H9 (cell line): ENCODE measurements at regions not wholly inside any gene's neighbourhood (a gene's known extent, or its start where the extent isn't known, plus 50 kb on each side); places are given as distances from the start of the nearest gene placed in this dataset.

ENCODE experiments used
- DNase-seq: peaks from one replicate; pipeline ENCODE4 v3.0.0-alpha.2; 2017
- H2AFZ ChIP-seq: one replicate; pipeline ENCODE4 v1.6.1; 2013; ENCODE audit warnings: mild to moderate bottlenecking, low read length, control low read depth, moderate library complexity
- H2AK5ac ChIP-seq: 2 replicates; pipeline ENCODE4 v1.6.1; 2013; ENCODE audit warnings: low read length, control low read depth, mixed read lengths; ENCODE audit not compliant: insufficient read length
- H2BK120ac ChIP-seq: one replicate; pipeline ENCODE4 v1.6.1; 2013; ENCODE audit warnings: low read depth, mild to moderate bottlenecking, low read length, control low read depth, inconsistent platforms; ENCODE audit not compliant: poor library complexity, severe bottlenecking
- H2BK12ac ChIP-seq: 2 replicates; pipeline ENCODE4 v1.6.1; 2013; ENCODE audit warnings: low read length, control low read depth, mixed read lengths, low read depth; ENCODE audit not compliant: insufficient read length
- H2BK15ac ChIP-seq: 2 replicates; pipeline ENCODE4 v1.6.1; 2013; ENCODE audit warnings: low read depth, low read length, control low read depth
- H2BK20ac ChIP-seq: one replicate; pipeline ENCODE4 v1.6.1; 2013; ENCODE audit warnings: low read depth, mild to moderate bottlenecking, low read length, control low read depth, inconsistent platforms; ENCODE audit not compliant: poor library complexity, severe bottlenecking
- H2BK5ac ChIP-seq: 2 replicates; pipeline ENCODE4 v1.6.1; 2013; ENCODE audit warnings: low read length, control low read depth, mixed read lengths; ENCODE audit not compliant: insufficient read length
- H3K14ac ChIP-seq: 2 replicates; pipeline ENCODE4 v1.6.1; 2013; ENCODE audit warnings: low read length, control low read depth; ENCODE audit not compliant: insufficient read depth
- H3K18ac ChIP-seq: 2 replicates; pipeline ENCODE4 v1.6.1; 2013; ENCODE audit warnings: low read depth, mild to moderate bottlenecking, mixed read lengths, low read length, control low read depth; ENCODE audit not compliant: insufficient read length
- H3K23ac ChIP-seq: 2 replicates; pipeline ENCODE4 v1.6.1; 2013; ENCODE audit warnings: low read length, control low read depth, mixed read lengths, low read depth; ENCODE audit not compliant: insufficient read length
- H3K23me2 ChIP-seq: 2 replicates; pipeline ENCODE4 v1.6.1; 2013; ENCODE audit warnings: low read depth, mild to moderate bottlenecking, mixed read lengths, low read length, control low read depth; ENCODE audit not compliant: insufficient read length, poor library complexity, severe bottlenecking
- H3K27ac ChIP-seq: 2 replicates; pipeline ENCODE4 v1.5.1; 2013; ENCODE audit warnings: low read length, control low read depth, mixed read lengths, low read depth; ENCODE audit not compliant: insufficient read length
- H3K27me3 ChIP-seq: 2 replicates; pipeline ENCODE4 v1.6.1; 2013; ENCODE audit warnings: low read length, control low read depth, inconsistent platforms; ENCODE audit not compliant: insufficient read depth
- H3K4ac ChIP-seq: 2 replicates; pipeline ENCODE4 v1.6.1; 2013; ENCODE audit warnings: low read depth, mild to moderate bottlenecking, control low read depth, inconsistent platforms, low read length, moderate library complexity
- H3K4me1 ChIP-seq: 2 replicates; pipeline ENCODE4 v1.6.1; 2013; ENCODE audit warnings: low read length, control low read depth, inconsistent platforms; ENCODE audit not compliant: insufficient read depth
- H3K4me2 ChIP-seq: 2 replicates; pipeline ENCODE4 v1.6.1; 2013; ENCODE audit warnings: low read length, control low read depth, mixed read lengths; ENCODE audit not compliant: insufficient read length, insufficient read depth
- H3K56ac ChIP-seq: 2 replicates; pipeline ENCODE4 v1.6.1; 2013; ENCODE audit warnings: low read depth, mild to moderate bottlenecking, mixed read lengths, low read length, control low read depth; ENCODE audit not compliant: insufficient read length
- H3K79me1 ChIP-seq: 2 replicates; pipeline ENCODE4 v1.6.1; 2013; ENCODE audit warnings: low read depth, mild to moderate bottlenecking, moderate library complexity, low read length, control low read depth, inconsistent platforms; ENCODE audit not compliant: insufficient read depth, poor library complexity, severe bottlenecking
- H3K79me2 ChIP-seq: 2 replicates; pipeline ENCODE4 v1.6.1; 2013; ENCODE audit warnings: low read length, control low read depth, inconsistent platforms; ENCODE audit not compliant: insufficient read depth
- H3K9ac ChIP-seq: 2 replicates; pipeline ENCODE4 v1.6.1; 2013; ENCODE audit warnings: low read length, control low read depth, mixed read lengths; ENCODE audit not compliant: insufficient read length; ENCODE audit errors: extremely low read depth
- H3K9me3 ChIP-seq: one replicate; pipeline ENCODE4 v1.6.1; 2013; ENCODE audit warnings: low read depth, low read length, inconsistent platforms; ENCODE audit not compliant: control insufficient read depth
- H3T11ph ChIP-seq: one replicate; pipeline ENCODE4 v1.6.1; 2013; ENCODE audit warnings: mild to moderate bottlenecking, low read length, control low read depth, inconsistent platforms
- H4K20me1 ChIP-seq: one replicate; pipeline ENCODE4 v1.6.1; 2013; ENCODE audit not compliant: control insufficient read depth, insufficient read length, insufficient read depth
- H4K5ac ChIP-seq: 2 replicates; pipeline ENCODE4 v1.6.1; 2013; ENCODE audit warnings: low read depth, mild to moderate bottlenecking, mixed read lengths, low read length, control low read depth; ENCODE audit not compliant: insufficient read length
- H4K8ac ChIP-seq: replicated peaks from 2 replicates; pipeline ENCODE4 v1.6.1; 2013; ENCODE audit warnings: low read length, control low read depth, mixed read lengths, low read depth; ENCODE audit not compliant: insufficient read length
- H4K91ac ChIP-seq: 2 replicates; pipeline ENCODE4 v1.6.1; 2013; ENCODE audit warnings: low read depth, mild to moderate bottlenecking, moderate library complexity, mixed read lengths, low read length, control low read depth; ENCODE audit not compliant: insufficient read length
- H3K27ac Mint-ChIP-seq, 3 experiments: 2 replicates in 2 of 3; 3 replicates in 1 of 3; pipeline ENCODE4 v1.8.0; 2020 to 2021; ENCODE audit warnings: mixed read lengths in 3 of 3, mild to moderate bottlenecking in 1 of 3, moderate library complexity in 1 of 3
- H3K27me3 Mint-ChIP-seq: 2 replicates; pipeline ENCODE4 v1.8.0; 2021; ENCODE audit warnings: low read depth, mild to moderate bottlenecking, moderate library complexity, mixed read lengths
- H3K36me3 Mint-ChIP-seq, 3 experiments: 2 replicates in 2 of 3; 3 replicates in 1 of 3; pipeline ENCODE4 v1.8.0; 2020 to 2021; ENCODE audit warnings: low read depth in 3 of 3, mixed read lengths in 3 of 3; ENCODE audit not compliant: insufficient read depth in 1 of 3
- H3K4me1 Mint-ChIP-seq, 2 experiments: 2 replicates each; pipeline ENCODE4 v1.8.0; 2020; ENCODE audit warnings: mixed read lengths in 2 of 2
- H3K4me3 Mint-ChIP-seq, 2 experiments: 2 replicates in 1 of 2; 3 replicates in 1 of 2; pipeline ENCODE4 v1.8.0; 2020 to 2021; ENCODE audit warnings: mild to moderate bottlenecking in 2 of 2, mixed read lengths in 2 of 2, moderate library complexity in 1 of 2
- H3K9me3 Mint-ChIP-seq, 2 experiments: 2 replicates in 1 of 2; 3 replicates in 1 of 2; pipeline ENCODE4 v1.8.0; 2020; ENCODE audit warnings: mild to moderate bottlenecking in 2 of 2, mixed read lengths in 2 of 2, moderate library complexity in 1 of 2
- CTCF ChIP-seq: fragments of 200-600 bp; sonication (generic); conservative IDR thresholded peaks from 3 replicates; pipeline ENCODE4 v1.8.0; 2021; ENCODE audit warnings: antibody characterized with exemption, mild to moderate bottlenecking
- WGBS: extraction: QIAGEN DNeasy Blood & Tissue Kit; methylation state at CpG from one replicate; pipeline ENCODE4 v1.1.7; 2013; ENCODE audit warnings: missing lambda C conversion rate, low lambda C conversion rate, mixed read lengths; ENCODE audit not compliant: insufficient read length; ENCODE audit errors: extremely low coverage; 5-methylcytosine and 5-hydroxymethylcytosine counted together

GRCh38 chr10:78358982-78359381, 325.3 kb downstream of the RPS24 start:
- Histone ChIP-seq H3K27ac (no peak overlapping the region), H3K4me2 (no peak overlapping the region), H2AK5ac (no peak overlapping the region), H2BK15ac (no peak overlapping the region), H3K14ac (no peak overlapping the region), H4K5ac (no peak overlapping the region), H2BK120ac (no peak overlapping the region), H2BK20ac (no peak overlapping the region), H3K9ac (no peak overlapping the region), H2AFZ (no peak overlapping the region), H3K79me2 (no peaks in the 10 kb centered on the region), H3K18ac (no peak overlapping the region), H3K23me2 (no peaks in the 10 kb centered on the region), H3K4me1 (peaks cover 2% of the 10 kb centered on the region; the same call in 1 of the 2 replicates), H3K9me3 (no peaks in the 10 kb centered on the region), H3K56ac (no peak overlapping the region), H4K20me1 (no peaks in the 10 kb centered on the region), H3K23ac (no peak overlapping the region), H3K79me1 (no peaks in the 10 kb centered on the region), H3T11ph (no peak overlapping the region), H2BK12ac (no peak overlapping the region), H3K4ac (no peak overlapping the region), H2BK5ac (no peak overlapping the region), H4K8ac (no peak overlapping the region), H4K91ac (no peak overlapping the region), H3K27me3 (no peaks in the 10 kb centered on the region)
- H3K27me3 Mint-ChIP-seq = peaks cover 15% of the 10 kb centered on the region
- no peak overlapping the region for H3K4me3 Mint-ChIP-seq
- DNase-seq = no peak
- H3K4me1 Mint-ChIP-seq = peaks cover 47 to 57% of the 10 kb centered on the region in 2 experiments
- no peak overlapping the region for H3K27ac Mint-ChIP-seq
- WGBS = no CpG with 5 or more reads among the region's 5 CpGs
- peaks cover 0 to 1% (median 0%) of the 10 kb centered on the region in 3 experiments; a peak in 1 of 7 replicates for H3K36me3 Mint-ChIP-seq
- no peak for TF ChIP-seq CTCF
- no peaks in the 10 kb centered on the region; a peak in 1 of 5 replicates for H3K9me3 Mint-ChIP-seq
